DMS 273 treated with DMSO at 0.1 percent for 48 hours (cell line): ENCODE measurements at regions not wholly inside any gene's neighbourhood (a gene's known extent, or its start where the extent isn't known, plus 50 kb on each side); places are given as distances from the start of the nearest gene placed in this dataset.

ENCODE experiments used
- DNase-seq: peaks from one replicate; lab custom pipeline; 2025; lab: John Stamatoyannopoulos, UW

- no peak for DNase-seq
Observed at GRCh38 chr1:243916160-243916559, 66.1 kb upstream of the AKT3 start.

GRCh38 chr1:243912347-243912746 lies 62.3 kb upstream of the AKT3 start:
- DNase-seq = no peak

- DNase-seq = no peak
Observed at GRCh38 chr1:243910607-243911006, 60.6 kb upstream of the AKT3 start.

GRCh38 chr1:243903895-243904294 lies 53.9 kb upstream of the AKT3 start:
- no peak for DNase-seq

- DNase-seq = no peak
Observed at GRCh38 chr1:243903041-243903440, 53.0 kb upstream of the AKT3 start.

- DNase-seq = no peak
Observed at GRCh38 chr1:243902100-243902499, 52.1 kb upstream of the AKT3 start.
